ENCODE measurements at regions not wholly inside any gene's neighbourhood (a gene's known extent, or its start where the extent isn't known, plus 50 kb on each side); places are given as distances from the start of the nearest gene placed in this dataset.

- no peaks in the 10 kb centered on the region for H3K9me3 ChIP-seq (ENCODE audit: control insufficient read depth in 2 of 3, insufficient read depth in 1 of 3, low read length in 3 of 3)
- no peak for FAIRE-seq
- peaks cover 0 to 8% (median 4%) of the 10 kb centered on the region in 3 donors for H3K4me1 ChIP-seq (ENCODE audit: control insufficient read depth in 2 of 3, insufficient read depth in 2 of 3, low read depth in 1 of 3, low read length in 3 of 3)
- no peaks in the 10 kb centered on the region for H3K27me3 ChIP-seq (ENCODE audit: control insufficient read depth, insufficient read depth, low read length)
- H3K27ac ChIP-seq (ENCODE audit: low read depth in 2 of 2, low read length in 2 of 2) = no peak overlapping the region
- peak in 2 of 5 donors; percentile 43 to 51 for DNase-seq
- H3K4me3 ChIP-seq (ENCODE audit: low read length in 3 of 3) = no peak overlapping the region
- no peak overlapping the region for H3K9ac ChIP-seq (ENCODE audit: low read length in 3 of 3)
- no peaks in the 10 kb centered on the region for H3K36me3 ChIP-seq (ENCODE audit: control insufficient read depth in 2 of 3, insufficient read depth in 3 of 3, low read length in 3 of 3)
- no peak for TF ChIP-seq CTCF (IDR thresholded peaks at IDR 0.05; ENCODE audit: borderline replicate concordance, extremely low read depth, insufficient read depth)
- intact Hi-C loops (cut with DNase I) = no loop called here
Measured at GRCh38 chr2:136185981-136186776, 68.2 kb upstream of the CXCR4 start.

- intact Hi-C loops (cut with DNase I) = no loop called here
- H3K9ac ChIP-seq (ENCODE audit: low read length in 3 of 3) = no peak overlapping the region
- no peak overlapping the region for H3K4me3 ChIP-seq (ENCODE audit: low read length in 3 of 3)
- no peaks in the 10 kb centered on the region for H3K9me3 ChIP-seq (ENCODE audit: control insufficient read depth in 2 of 3, insufficient read depth in 1 of 3, low read length in 3 of 3)
- no peak for TF ChIP-seq CTCF (IDR thresholded peaks at IDR 0.05; ENCODE audit: borderline replicate concordance, extremely low read depth, insufficient read depth)
- no peaks in the 10 kb centered on the region for H3K4me1 ChIP-seq (ENCODE audit: control insufficient read depth in 2 of 3, insufficient read depth in 2 of 3, low read depth in 1 of 3, low read length in 3 of 3)
- DNase-seq = no peak
- no peak for FAIRE-seq
- no peak overlapping the region for H3K27ac ChIP-seq (ENCODE audit: low read depth in 2 of 2, low read length in 2 of 2)
- H3K27me3 ChIP-seq (ENCODE audit: control insufficient read depth, insufficient read depth, low read length) = no peaks in the 10 kb centered on the region
- no peaks in the 10 kb centered on the region for H3K36me3 ChIP-seq (ENCODE audit: control insufficient read depth in 2 of 3, insufficient read depth in 3 of 3, low read length in 3 of 3)
Measured at GRCh38 chr2:136183097-136183496, 65.1 kb upstream of the CXCR4 start.

GRCh38 chr2:136182315-136182714, 64.4 kb upstream of the CXCR4 start:
- Histone ChIP-seq H3K36me3 (ENCODE audit: control insufficient read depth in 2 of 3, insufficient read depth in 3 of 3, low read length in 3 of 3) (no peaks in the 10 kb centered on the region), H3K4me1 (ENCODE audit: control insufficient read depth in 2 of 3, insufficient read depth in 2 of 3, low read depth in 1 of 3, low read length in 3 of 3) (no peaks in the 10 kb centered on the region), H3K27me3 (ENCODE audit: control insufficient read depth, insufficient read depth, low read length) (no peaks in the 10 kb centered on the region), H3K27ac (ENCODE audit: low read depth in 2 of 2, low read length in 2 of 2) (no peak overlapping the region), H3K4me3 (ENCODE audit: low read length in 3 of 3) (no peak overlapping the region), H3K9me3 (ENCODE audit: control insufficient read depth in 2 of 3, insufficient read depth in 1 of 3, low read length in 3 of 3) (no peaks in the 10 kb centered on the region), H3K9ac (ENCODE audit: low read length in 3 of 3) (no peak overlapping the region)
- intact Hi-C loops (cut with DNase I) = no loop called here
- TF ChIP-seq CTCF (IDR thresholded peaks at IDR 0.05; ENCODE audit: borderline replicate concordance, extremely low read depth, insufficient read depth) = no peak
- DNase-seq (no peak), FAIRE-seq (no peak)

Measured in kidney (tissue), 13 donors.